RCC 7860 (cell line): ENCODE measurements at regions not wholly inside any gene's neighbourhood (a gene's known extent, or its start where the extent isn't known, plus 50 kb on each side); places are given as distances from the start of the nearest gene placed in this dataset.
"Not testable (repeated sequence)": the region's sequence is repeated elsewhere in the genome, so short reads cannot be mapped to it uniquely, and the experiment has no call there.

Experiments
- DNase-seq: peaks from one replicate; pipeline ENCODE4 v3.0.0-alpha.2; 2015; ENCODE audit warnings: low spot score
- FAIRE-seq: peaks from 2 replicates; lab custom pipeline; 2012; peaks lifted over from hg19 to GRCh38; lab: Jason Lieb, UNC

- DNase-seq: no peak
- FAIRE-seq: no peak
These were observed 503.3 kb downstream of the RNF144A start for GRCh38 chr2:7420530-7420929.

DNA sequence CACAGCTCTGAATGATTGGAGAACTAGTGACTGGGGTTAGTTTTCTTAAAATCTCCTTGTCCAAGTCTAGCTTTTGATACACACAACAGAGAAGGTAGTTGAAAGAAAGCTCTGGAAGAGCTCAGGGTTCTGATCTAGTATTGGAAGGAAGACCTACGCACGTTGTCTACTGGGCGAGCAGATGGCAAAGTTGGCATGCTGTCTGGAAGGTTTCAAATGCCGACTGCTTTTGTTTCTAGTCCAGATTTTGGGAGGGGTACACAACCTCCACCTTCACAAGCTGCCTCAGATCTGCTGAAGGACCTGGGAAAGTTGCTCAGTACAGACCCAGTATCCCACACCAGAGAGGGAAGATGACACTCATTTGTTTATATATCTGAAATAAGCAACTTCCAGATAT lies 507.3 kb downstream of the RNF144A start:
- FAIRE-seq: no peak
- DNase-seq: no peak

DNA sequence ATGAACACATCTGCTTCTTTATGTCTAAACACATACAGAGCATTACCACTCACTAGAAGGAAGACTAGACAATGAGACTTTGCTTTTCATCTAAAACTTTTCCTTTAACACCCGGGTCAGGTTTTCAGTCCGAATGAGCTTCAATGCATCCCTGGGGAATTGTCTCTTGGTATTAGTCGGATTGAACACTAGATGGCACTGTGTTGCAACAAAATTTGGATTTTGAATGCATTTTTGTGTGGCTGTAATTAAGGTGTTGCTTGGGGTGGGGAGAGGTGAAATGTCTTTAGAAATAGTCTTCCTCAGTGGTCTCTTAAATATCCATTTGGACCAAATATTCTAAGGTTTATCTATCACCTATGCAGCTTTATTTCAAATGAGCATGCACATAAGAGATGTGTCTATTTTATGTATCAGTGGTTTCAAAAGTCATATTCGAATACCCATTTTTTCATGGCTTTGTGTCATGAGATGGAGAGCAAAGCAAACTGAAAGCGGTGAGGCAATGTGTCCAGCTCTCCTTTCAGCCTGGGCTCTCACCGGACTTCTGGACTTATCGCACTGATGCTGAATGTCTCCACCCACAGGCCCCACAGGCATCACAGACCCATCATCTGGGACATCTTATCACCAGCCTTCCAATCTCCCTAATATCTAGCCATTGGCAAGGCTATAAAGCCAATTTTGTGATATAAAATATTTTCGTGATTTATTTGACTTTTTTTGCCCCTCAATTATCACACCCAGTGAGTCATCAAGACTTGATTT lies 510.3 kb downstream of the RNF144A start:
- peak; percentile 30 for DNase-seq
- peak; percentile 74 for FAIRE-seq

DNA sequence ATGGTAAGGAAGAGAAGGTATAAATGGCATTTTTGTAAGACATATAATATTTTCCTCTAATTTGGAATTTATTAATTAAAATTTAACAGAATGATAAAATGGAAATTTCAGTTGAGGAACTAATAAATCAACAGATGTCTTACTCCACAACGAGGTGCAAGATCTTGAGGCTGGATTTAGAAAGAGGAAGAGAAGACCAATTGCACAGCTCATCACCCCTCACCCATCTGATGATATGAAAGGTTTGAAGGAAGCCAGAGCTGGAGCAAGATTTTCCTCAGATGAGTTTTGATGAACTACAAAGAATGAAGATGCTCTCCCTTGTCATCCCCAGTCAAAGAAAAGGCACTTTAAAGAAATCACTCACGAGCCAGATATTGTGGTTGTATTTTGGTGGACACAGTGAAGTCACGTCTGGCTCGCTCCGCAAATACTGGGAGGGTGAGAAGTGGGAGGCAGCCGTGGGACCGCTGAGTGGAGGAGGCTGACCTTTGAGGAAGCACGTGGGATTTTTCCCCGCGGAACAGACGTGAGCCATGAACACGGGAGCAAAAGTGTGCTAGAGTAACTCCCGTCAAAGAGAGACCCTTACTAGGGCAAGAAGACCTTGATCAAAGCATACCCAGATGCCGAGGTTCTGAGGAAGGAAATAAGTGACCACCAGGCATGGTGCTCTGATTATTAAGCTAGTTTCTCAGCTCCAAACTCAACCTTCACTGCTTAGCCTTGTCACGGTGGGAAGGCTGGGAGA lies 511.4 kb downstream of the RNF144A start:
- FAIRE-seq (no peak), DNase-seq (no peak)

DNA sequence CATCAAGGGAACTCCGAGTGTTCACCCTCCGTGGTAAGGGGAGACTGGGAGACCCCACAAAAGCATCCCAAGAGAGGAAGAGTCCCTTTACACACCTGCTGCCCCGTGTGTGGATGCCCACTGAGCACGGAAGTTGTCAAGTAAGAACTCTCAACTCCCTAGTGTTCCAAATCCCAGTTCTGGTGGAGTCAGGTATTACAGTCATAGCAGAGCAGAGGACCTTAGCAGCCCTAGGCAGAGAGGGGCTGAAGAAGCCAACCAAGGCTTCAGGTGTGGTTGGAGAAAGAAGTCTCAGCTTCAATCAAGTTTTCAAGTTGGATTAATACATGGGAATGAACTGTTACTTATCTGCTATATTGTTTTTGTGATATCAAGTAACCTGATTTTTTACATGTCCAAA lies 512.5 kb downstream of the RNF144A start:
- FAIRE-seq (no peak), DNase-seq (no peak)

- DNase-seq: no peak
- FAIRE-seq: no peak
These were observed 513.2 kb downstream of the RNF144A start for GRCh38 chr2:7430421-7430868.

- FAIRE-seq (no peak), DNase-seq (no peak)
These were observed 513.8 kb downstream of the RNF144A start for GRCh38 chr2:7430869-7431641.

GRCh38 chr2:7432436-7432835 lies 515.2 kb downstream of the RNF144A start:
- FAIRE-seq (no peak), DNase-seq (no peak)

GRCh38 chr2:7436096-7436906 lies 519.1 kb downstream of the RNF144A start:
- no peak for DNase-seq
- no peak for FAIRE-seq

- FAIRE-seq (no peak), DNase-seq (no peak)
These were observed 519.9 kb downstream of the RNF144A start for GRCh38 chr2:7437141-7437540.

DNA sequence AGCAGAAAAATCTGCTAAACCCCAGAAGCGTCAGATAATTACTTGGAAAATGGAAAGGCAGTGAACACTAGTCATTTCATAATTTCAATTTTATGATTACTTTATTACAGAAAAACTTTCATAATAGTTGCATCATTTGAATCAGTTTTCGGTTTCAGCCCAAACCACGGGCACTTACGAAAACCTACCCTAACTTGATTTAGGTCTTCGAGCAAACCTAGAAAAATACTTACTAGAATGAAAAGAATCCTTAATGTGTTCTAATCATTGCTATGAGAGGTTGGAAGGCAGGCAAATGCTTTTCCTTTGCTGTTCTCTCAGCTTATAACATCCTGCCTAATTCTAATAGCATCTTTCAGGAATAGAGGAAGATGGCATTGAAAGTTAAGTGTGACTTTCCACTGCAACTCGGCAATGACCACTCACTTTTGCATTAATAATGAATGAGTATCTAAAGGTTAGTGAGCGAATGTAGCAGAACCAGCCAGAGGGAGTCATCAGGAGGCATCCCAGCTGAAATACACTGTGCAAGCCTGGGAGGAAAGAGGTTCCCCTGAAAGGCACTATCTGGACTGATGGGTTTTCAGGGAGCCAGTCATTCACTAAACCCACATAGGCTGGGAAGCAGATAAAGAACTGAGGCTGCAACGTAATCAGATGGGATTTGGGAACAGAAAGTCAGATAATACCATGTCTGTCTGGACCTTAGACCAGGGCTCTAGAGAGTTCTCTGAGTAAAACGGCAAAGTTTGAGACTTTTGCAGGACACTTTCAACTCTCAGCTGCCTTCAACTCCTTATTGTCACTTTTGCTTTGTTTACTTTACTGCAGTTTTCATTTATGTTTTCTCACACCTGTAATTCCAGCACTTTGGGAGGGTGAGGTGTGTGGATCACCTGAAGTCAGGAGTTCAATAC lies 520.8 kb downstream of the RNF144A start:
- FAIRE-seq (no peak), DNase-seq (no peak)

DNA sequence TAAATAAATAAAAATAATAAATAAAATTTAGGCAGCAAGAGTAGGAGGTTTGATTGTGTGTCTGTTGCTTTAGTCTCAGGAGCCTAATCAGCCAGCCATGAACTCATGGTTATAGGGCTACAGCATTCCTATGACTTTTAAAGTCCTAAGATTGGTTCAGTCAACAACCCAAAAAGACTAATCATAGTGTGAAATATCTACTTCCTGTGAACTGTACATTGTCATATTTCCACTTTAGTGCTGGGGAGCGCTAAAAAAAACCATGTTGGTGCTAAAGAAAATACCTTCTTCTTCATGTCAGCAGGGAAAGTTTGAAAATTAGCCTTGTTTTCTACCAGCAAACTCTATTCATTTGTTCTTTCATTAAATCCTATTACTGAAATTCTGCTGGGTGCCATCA lies 521.6 kb downstream of the RNF144A start:
- no peak for FAIRE-seq

DNA sequence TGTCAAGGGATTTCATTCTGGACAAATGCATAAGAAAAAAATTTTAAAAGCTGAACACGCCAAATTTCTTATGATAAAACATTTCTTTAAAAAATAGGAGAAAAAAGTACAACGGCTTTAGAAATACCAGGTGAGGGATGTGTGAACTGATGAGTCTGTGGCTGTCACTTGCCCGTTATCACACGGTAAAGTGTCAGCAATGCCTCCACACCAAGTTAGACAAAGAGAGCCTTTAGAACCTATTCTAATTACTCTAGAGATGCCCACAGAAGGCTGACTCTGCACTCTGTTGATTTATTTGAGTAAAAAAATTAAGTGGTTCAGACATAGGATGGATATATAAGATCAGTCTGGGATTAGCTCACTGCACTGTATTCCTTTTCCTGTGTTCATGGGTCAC lies 523.8 kb downstream of the RNF144A start:
- no peak for FAIRE-seq

More for the DNA sequence above, 521.6 kb downstream of the RNF144A start:
- no peak for DNase-seq

DNA sequence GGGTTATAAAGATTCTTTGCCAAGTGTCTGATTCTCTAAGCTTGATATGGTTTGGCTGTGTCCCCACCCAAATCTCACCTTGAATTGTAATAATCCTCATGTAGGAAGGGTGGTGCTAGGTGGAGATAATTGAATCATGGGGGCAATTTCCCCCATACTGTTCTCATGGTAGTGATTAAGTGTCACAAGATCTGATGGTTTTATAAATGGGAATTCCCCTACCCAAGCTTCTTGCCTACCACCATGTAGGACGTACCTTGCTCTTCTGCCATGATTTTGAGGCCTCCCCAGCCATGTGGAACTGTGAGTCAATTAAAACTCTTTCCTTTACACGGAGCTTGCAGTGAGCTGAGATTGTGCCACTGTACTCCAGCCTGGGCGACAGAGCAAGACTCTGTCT lies 524.6 kb downstream of the RNF144A start:
- not testable (repeated sequence) for DNase-seq, FAIRE-seq

More for the DNA sequence above, 523.8 kb downstream of the RNF144A start:
- DNase-seq: no peak

- DNase-seq (no peak), FAIRE-seq (no peak)
These were observed 527.4 kb downstream of the RNF144A start for GRCh38 chr2:7444626-7445025.

DNA sequence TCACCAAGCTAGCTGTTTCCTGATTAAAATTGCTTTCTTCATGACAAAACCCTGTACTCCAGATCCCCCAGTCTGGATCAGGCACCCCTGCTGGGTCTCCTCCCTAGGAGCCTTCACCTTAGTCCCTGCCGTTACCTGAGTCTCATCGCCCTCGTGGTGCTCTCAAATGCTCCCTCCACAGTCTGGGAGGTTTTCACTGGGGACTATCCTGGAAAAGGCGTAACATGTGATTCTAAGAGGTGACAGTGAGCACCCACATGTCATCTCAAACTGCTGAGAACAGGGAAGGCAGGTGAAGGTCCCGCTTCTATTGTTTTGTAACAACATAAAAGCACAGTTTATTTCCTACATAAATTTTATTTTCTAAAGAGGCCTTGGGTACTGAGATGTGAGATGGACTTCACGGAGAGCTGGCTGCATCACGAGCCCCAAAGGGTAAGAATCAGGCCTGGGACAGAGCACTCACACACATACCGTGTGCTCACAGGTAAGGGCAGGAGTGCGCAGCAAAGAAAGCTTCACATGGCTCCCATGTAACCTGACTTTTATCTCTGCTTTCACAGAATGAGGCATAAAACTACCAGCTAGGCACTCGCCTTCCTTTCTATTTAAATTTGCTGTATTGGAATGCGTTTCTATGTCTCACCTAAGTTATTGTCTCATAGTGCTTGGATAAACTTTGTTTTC lies 531.5 kb downstream of the RNF144A start:
- FAIRE-seq: no peak
- DNase-seq: no peak

DNA sequence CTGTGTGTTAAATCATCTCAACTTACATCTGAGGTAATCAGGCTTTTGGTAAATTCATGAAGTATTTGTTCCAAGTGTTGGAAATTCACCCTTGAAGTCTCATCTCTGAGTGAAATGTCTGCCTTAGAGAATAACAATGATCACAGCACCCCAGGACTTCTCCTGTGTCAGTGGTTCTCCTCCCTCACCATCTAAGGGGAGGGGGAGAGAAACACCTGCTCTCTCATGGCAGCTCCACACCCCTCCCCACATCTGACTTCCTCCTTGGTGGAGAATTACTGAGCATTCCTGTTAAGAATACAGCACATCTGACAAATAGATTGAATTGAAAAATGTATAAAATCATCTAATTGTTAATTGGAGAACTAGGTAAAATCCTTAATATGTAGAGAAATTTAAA lies 532.1 kb downstream of the RNF144A start:
- no peak for FAIRE-seq
- no peak for DNase-seq

DNA sequence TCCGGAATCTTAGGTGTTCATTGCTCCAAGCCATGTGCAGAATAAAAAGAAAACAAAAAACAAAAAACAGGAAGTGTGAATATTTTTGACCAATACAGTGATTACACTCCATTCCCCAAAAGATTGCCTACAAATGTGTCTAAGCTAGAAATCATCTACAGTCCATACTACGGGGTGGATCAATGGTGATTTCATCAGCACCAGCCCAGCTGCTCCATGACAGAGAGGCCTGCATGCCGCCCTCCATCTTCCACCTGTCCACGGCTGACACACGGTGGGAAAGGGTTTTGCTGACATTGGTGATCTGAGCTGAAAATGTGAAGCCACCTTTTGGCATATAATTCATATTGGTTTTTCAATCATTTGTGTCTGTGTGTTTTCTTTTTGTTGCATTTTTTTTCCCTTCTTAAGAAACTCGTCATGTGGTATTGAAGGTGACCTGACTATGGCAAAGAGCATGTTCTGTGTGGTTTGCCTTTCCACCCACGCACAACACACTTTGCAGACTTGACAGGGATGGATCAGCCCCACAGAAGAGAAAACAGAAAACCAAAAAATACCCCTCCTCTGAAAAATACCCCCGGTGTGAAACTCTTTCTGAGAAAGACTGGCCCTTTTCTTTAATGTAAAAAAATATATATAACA lies 533.1 kb downstream of the RNF144A start:
- DNase-seq: no peak
- FAIRE-seq: no peak

GRCh38 chr2:7450833-7451190 lies 533.6 kb downstream of the RNF144A start:
- FAIRE-seq (no peak), DNase-seq (no peak)
